Mesendoderm (in vitro differentiated cells): ENCODE measurements at regions not wholly inside any gene's neighbourhood (a gene's known extent, or its start where the extent isn't known, plus 50 kb on each side); places are given as distances from the start of the nearest gene placed in this dataset.
A peak's percentile ranks its signal among the peaks of the same experiment; 100 is the strongest.
"Not testable (repeated sequence)": the region's sequence is repeated elsewhere in the genome, so short reads cannot be mapped to it uniquely, and the experiment has no call there.

Experiments
- DNase-seq: peaks from one replicate; pipeline ENCODE4 v3.0.0; 2013
- H2AK5ac ChIP-seq: 2 replicates; pipeline ENCODE4 v1.6.1; 2013; ENCODE audit warnings: low read length, inconsistent platforms
- H2BK120ac ChIP-seq: 2 replicates; pipeline ENCODE4 v1.6.1; 2013; ENCODE audit warnings: low read depth, mild to moderate bottlenecking, low read length, moderate library complexity, mixed read lengths
- H2BK15ac ChIP-seq: replicated peaks from 2 replicates; pipeline ENCODE4 v1.6.1; 2013; ENCODE audit warnings: low read depth, mild to moderate bottlenecking, moderate library complexity
- H2BK5ac ChIP-seq: 2 replicates; pipeline ENCODE4 v1.6.1; 2013; ENCODE audit warnings: low read length, inconsistent platforms
- H3K18ac ChIP-seq: 2 replicates; pipeline ENCODE4 v1.6.1; 2013; ENCODE audit warnings: mild to moderate bottlenecking, low read length, mixed read lengths
- H3K23ac ChIP-seq: one replicate; pipeline ENCODE4 v1.6.1; 2013; ENCODE audit warnings: low read length
- H3K27ac ChIP-seq: 2 replicates; pipeline ENCODE4 v1.5.1; 2013; ENCODE audit warnings: low read depth, mild to moderate bottlenecking, inconsistent platforms, low read length, moderate library complexity
- H3K27me3 ChIP-seq: 2 replicates; pipeline ENCODE4 v1.6.1; 2013; ENCODE audit warnings: low read length, control low read depth, mild to moderate bottlenecking, inconsistent platforms; ENCODE audit not compliant: insufficient read depth, poor library complexity
- H3K36me3 ChIP-seq: 2 replicates; pipeline ENCODE4 v1.6.1; 2013; ENCODE audit warnings: low read length, inconsistent platforms; ENCODE audit not compliant: control insufficient read depth, insufficient read depth
- H3K4ac ChIP-seq: one replicate; pipeline ENCODE4 v1.6.1; 2013; ENCODE audit warnings: low read depth, mild to moderate bottlenecking, low read length, moderate library complexity
- H3K4me1 ChIP-seq: 2 replicates; pipeline ENCODE4 v1.6.1; 2013; ENCODE audit warnings: low read depth, low read length, inconsistent platforms; ENCODE audit not compliant: control insufficient read depth
- H3K4me2 ChIP-seq: 2 replicates; pipeline ENCODE4 v1.6.1; 2013; ENCODE audit warnings: low read length
- H3K4me3 ChIP-seq: 2 replicates; pipeline ENCODE4 v1.5.1; 2013; ENCODE audit warnings: mild to moderate bottlenecking, low read length
- H3K56ac ChIP-seq: one replicate; pipeline ENCODE4 v1.6.1; 2013; ENCODE audit warnings: low read length
- H3K79me1 ChIP-seq: 2 replicates; pipeline ENCODE4 v1.6.1; 2013; ENCODE audit warnings: low read length, inconsistent platforms
- H3K79me2 ChIP-seq: 2 replicates; pipeline ENCODE4 v1.6.1; 2013; ENCODE audit warnings: mild to moderate bottlenecking, low read length; ENCODE audit not compliant: control insufficient read depth, insufficient read depth
- H3K9ac ChIP-seq: 2 replicates; pipeline ENCODE4 v1.6.1; 2013; ENCODE audit warnings: low read length, inconsistent platforms
- H4K5ac ChIP-seq: one replicate; pipeline ENCODE4 v1.6.1; 2013; ENCODE audit warnings: low read length
- H4K8ac ChIP-seq: one replicate; pipeline ENCODE4 v1.6.1; 2013; ENCODE audit warnings: low read depth, mild to moderate bottlenecking, control low read depth, low read length, moderate library complexity
- WGBS: extraction: QIAGEN DNeasy Blood & Tissue Kit; methylation state at CpG from one replicate; pipeline ENCODE4 v1.1.7; 2013; ENCODE audit warnings: low lambda C conversion rate, missing lambda C conversion rate; ENCODE audit not compliant: insufficient coverage; ENCODE audit errors: extremely low coverage; 5-methylcytosine and 5-hydroxymethylcytosine counted together

DNA sequence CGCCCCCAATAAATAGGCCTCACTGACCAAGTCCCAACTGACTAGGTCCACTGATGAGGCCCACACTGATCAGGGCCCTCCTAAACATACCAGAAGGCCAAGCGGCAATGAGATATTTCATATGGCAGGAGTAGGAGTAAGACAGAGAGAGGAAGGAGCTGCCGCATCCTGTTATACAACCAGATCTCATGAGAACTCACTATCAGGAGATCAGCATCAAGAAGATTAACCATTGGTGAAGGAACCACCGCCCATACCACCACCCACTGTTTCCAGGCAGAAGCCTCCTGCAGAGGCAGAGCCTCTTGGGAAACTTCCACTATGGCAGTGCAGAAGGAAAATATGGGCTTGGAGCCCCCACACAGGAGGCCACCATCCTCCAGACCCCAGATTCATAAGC lies 95.0 kb upstream of the CTSV start:
- not testable (repeated sequence) for H2AK5ac ChIP-seq, H4K5ac ChIP-seq, DNase-seq, H3K4me2 ChIP-seq, H3K9ac ChIP-seq, H3K18ac ChIP-seq, H2BK5ac ChIP-seq, H4K8ac ChIP-seq, H2BK15ac ChIP-seq, H3K56ac ChIP-seq, H3K4me1 ChIP-seq, H2BK120ac ChIP-seq, H3K36me3 ChIP-seq, H3K79me1 ChIP-seq, H3K23ac ChIP-seq, H3K4ac ChIP-seq, H3K4me3 ChIP-seq, H3K79me2 ChIP-seq, H3K27ac ChIP-seq, H3K27me3 ChIP-seq
- no CpG with 5 or more reads among the region's 4 CpGs for WGBS

- H3K79me1 ChIP-seq, result no peaks in the 10 kb centered on the region
- H3K9ac ChIP-seq, result no peak overlapping the region
- H4K8ac ChIP-seq, result no peak overlapping the region
- no peak overlapping the region for H2BK5ac ChIP-seq
- no peak overlapping the region for H3K56ac ChIP-seq
- DNase-seq, result no peak
- no peaks in the 10 kb centered on the region for H3K27me3 ChIP-seq
- no peak overlapping the region for H3K27ac ChIP-seq
- no peak overlapping the region for H2BK120ac ChIP-seq
- no peak overlapping the region for H3K18ac ChIP-seq
- no peaks in the 10 kb centered on the region for H3K36me3 ChIP-seq
- H4K5ac ChIP-seq, result no peak overlapping the region
- no peaks in the 10 kb centered on the region for H3K79me2 ChIP-seq
- H3K23ac ChIP-seq, result no peak overlapping the region
- no peak overlapping the region for H2BK15ac ChIP-seq
- H3K4me1 ChIP-seq, result no peaks in the 10 kb centered on the region
- H3K4me3 ChIP-seq, result no peak overlapping the region
- H3K4ac ChIP-seq, result no peak overlapping the region
- no peak overlapping the region for H3K4me2 ChIP-seq
- no CpG with 5 or more reads among the region's 2 CpGs for WGBS
- H2AK5ac ChIP-seq, result no peak overlapping the region
Observed at GRCh38 chr9:97132865-97133264, 93.9 kb upstream of the CTSV start.

DNA sequence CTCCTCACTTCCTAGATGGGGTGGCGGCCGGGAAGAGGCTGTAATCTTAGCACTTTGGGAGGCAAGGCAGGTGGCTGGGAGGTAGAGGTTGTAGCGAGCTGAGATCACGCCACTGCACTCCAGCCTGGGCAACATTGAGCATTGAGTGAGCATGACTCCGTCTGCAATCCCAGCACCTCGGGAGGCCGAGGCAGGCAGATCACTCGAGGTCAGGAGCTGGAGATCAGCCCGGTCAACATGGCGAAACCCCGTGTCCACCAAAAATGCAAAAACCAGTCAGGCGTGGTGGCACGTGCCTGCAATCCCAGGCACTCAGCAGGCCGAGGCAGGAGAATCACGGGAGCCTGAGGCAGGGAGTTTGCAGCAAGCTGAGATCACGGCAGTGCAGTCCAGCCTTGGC lies 91.9 kb upstream of the CTSV start:
- WGBS, result no CpG with 5 or more reads among the region's 16 CpGs

GRCh38 chr9:97130387-97130786 lies 91.4 kb upstream of the CTSV start:
- H2BK120ac ChIP-seq, H3K4me1 ChIP-seq, H3K27ac ChIP-seq, H3K79me2 ChIP-seq, H2BK15ac ChIP-seq, H3K18ac ChIP-seq, H3K23ac ChIP-seq, H3K79me1 ChIP-seq, H3K56ac ChIP-seq, H2BK5ac ChIP-seq, DNase-seq, H3K4me3 ChIP-seq, H3K4me2 ChIP-seq, H4K5ac ChIP-seq, H3K9ac ChIP-seq, H3K27me3 ChIP-seq, H2AK5ac ChIP-seq, H3K4ac ChIP-seq, H4K8ac ChIP-seq, H3K36me3 ChIP-seq: not testable (repeated sequence)
- WGBS, result no CpG with 5 or more reads among the region's 27 CpGs

More for the DNA sequence above, 91.9 kb upstream of the CTSV start:
- H3K56ac ChIP-seq, H3K18ac ChIP-seq, H4K8ac ChIP-seq, H3K9ac ChIP-seq, H2BK120ac ChIP-seq, H2AK5ac ChIP-seq, H3K36me3 ChIP-seq, H2BK15ac ChIP-seq, H3K4ac ChIP-seq, H4K5ac ChIP-seq, H3K4me2 ChIP-seq, H3K79me1 ChIP-seq, H3K79me2 ChIP-seq, H3K4me3 ChIP-seq, H2BK5ac ChIP-seq, H3K23ac ChIP-seq, H3K4me1 ChIP-seq, H3K27me3 ChIP-seq, H3K27ac ChIP-seq: not testable (repeated sequence)
- peak; percentile 11 for DNase-seq

GRCh38 chr9:97128919-97129318 lies 90.0 kb upstream of the CTSV start:
- Histone ChIP-seq H3K79me2 (no peaks in the 10 kb centered on the region), H3K4ac (no peak overlapping the region), H3K18ac (no peak overlapping the region), H3K4me2 (no peak overlapping the region), H3K79me1 (no peaks in the 10 kb centered on the region), H3K9ac (no peak overlapping the region), H3K27ac (no peak overlapping the region), H2BK5ac (no peak overlapping the region), H4K5ac (no peak overlapping the region), H2AK5ac (no peak overlapping the region), H3K23ac (no peak overlapping the region), H3K56ac (no peak overlapping the region), H3K27me3 (no peaks in the 10 kb centered on the region), H3K4me1 (no peaks in the 10 kb centered on the region), H2BK120ac (no peak overlapping the region), H4K8ac (no peak overlapping the region), H3K36me3 (no peaks in the 10 kb centered on the region), H3K4me3 (no peak overlapping the region), H2BK15ac (no peak overlapping the region)
- no CpG with 5 or more reads among the region's 3 CpGs for WGBS
- no peak for DNase-seq

- Histone ChIP-seq H3K18ac (no peak overlapping the region), H3K27ac (no peak overlapping the region), H3K4me3 (no peak overlapping the region), H3K4ac (no peak overlapping the region), H3K9ac (no peak overlapping the region), H2BK15ac (no peak overlapping the region), H3K27me3 (no peaks in the 10 kb centered on the region), H3K4me1 (no peaks in the 10 kb centered on the region), H3K79me1 (no peaks in the 10 kb centered on the region), H3K79me2 (no peaks in the 10 kb centered on the region), H4K8ac (no peak overlapping the region), H2BK120ac (no peak overlapping the region), H3K56ac (peak overlapping the region; percentile 15), H4K5ac (no peak overlapping the region), H3K4me2 (no peak overlapping the region), H3K36me3 (no peaks in the 10 kb centered on the region), H2AK5ac (no peak overlapping the region), H2BK5ac (no peak overlapping the region), H3K23ac (no peak overlapping the region)
- peak; percentile 29 for DNase-seq
- WGBS, result no CpG with 5 or more reads among the region's 4 CpGs
Observed at GRCh38 chr9:97124256-97124655, 85.3 kb upstream of the CTSV start.
